ENCODE measurements at regions not wholly inside any gene's neighbourhood (a gene's known extent, or its start where the extent isn't known, plus 50 kb on each side); places are given as distances from the start of the nearest gene placed in this dataset.
"Not testable (repeated sequence)": the region's sequence is repeated elsewhere in the genome, so short reads cannot be mapped to it uniquely, and the experiment has no call there.

GRCh38 chr17:72175787-72176515 is 55.1 kb downstream of the SOX9 start:
- DNase-seq = no peak

- DNase-seq = no peak
These were observed 55.7 kb downstream of the SOX9 start for GRCh38 chr17:72176516-72176851.

DNA sequence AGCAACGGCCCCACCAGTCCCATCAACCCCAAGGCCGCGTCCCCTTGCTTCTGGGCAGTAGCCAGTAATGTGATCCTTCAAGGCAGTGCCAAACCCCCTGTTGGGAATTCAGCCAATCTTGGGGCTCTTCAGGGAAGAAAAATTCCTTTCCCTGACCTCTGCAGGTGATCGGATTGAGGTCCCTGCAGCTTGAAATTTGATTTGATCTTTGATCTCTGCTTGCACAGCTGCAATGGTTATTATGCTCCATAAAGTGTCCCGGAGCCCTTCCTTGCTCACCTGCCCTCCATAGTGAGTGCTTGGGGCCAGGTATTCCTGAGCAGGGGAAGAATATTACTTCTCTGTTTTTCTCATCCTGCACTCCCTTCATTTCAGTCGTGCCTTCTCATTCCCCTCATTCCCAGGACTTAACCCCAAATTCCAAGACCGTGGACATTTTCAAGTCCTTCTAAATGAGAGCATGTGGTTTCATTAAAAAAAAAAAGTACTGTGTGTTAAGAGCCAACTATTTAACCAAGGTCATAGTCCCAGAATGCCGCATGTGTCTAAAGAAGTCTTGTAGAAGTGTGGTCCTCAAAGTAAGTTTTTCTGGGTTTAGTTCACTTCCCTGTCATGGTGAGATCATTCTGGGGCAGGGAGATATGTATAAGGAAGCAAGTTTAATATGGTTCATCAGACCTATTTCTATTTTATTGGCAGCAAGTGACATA is 56.3 kb downstream of the SOX9 start:
- no peak for DNase-seq

DNA sequence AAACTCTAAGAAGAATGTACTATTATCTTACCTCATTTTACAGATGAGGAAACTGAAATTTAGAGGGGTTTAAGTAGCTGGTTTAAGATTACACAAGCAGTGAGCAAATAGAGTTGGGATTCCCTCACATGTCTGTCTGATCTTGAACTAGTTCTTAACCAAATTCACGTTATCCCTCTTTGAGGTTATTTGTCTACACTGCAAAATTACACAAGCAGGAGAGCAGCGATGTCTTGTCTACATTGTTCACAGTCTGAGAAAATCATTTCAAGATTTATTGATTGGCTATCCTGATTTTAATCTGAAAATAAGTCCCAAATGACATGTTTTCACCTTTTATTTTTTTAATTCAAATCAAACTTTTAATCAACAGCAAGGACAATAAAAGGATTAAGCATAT is 56.9 kb downstream of the SOX9 start:
- no peak for DNase-seq

GRCh38 chr17:72182371-72182873 is 61.6 kb downstream of the SOX9 start:
- DNase-seq = no peak

GRCh38 chr17:72183194-72183685 is 62.4 kb downstream of the SOX9 start:
- no peak for DNase-seq

GRCh38 chr17:72184805-72185204 is 64.0 kb downstream of the SOX9 start:
- DNase-seq = no peak

DNA sequence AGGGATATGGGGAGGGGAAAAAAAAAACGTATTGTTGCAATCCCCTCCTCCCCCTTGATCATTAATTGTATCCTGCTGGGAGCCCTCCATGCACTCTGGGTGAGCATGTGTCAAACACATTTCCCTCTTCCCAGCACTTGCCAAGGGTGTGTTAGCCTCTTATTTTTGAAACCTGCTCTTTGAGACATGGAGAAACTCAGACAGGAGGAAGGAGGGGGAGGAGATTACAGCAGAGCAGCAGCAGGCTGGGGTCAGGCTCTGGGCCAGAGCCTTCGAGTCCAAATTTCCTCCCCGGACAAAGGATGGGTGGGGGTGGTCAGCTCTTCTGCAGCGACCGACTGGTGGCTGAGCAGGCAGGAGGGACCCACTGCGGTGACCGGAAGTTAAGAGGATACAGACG is 64.7 kb downstream of the SOX9 start:
- no peak for DNase-seq

- no peak for DNase-seq
These were observed 66.7 kb downstream of the SOX9 start for GRCh38 chr17:72187556-72187955.

DNA sequence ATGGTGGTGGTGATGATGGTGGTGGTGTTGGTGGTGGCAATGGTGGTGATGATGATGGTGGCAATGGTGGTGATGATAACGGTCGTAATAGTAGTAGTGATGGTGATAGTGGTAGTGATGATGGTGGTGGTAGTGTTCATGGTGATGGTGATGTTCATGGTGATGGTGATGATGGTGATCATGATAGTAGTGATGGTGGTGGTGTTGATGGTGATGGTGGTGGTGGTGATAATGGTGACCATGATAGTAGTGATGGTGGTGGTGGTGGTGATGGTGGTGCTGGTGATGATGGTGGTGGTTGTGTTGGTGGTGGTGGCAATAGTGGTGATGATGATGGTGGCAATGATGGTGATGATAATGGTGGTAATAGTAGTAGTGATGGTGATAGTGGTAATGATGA is 68.0 kb downstream of the SOX9 start:
- DNase-seq = no peak

DNA sequence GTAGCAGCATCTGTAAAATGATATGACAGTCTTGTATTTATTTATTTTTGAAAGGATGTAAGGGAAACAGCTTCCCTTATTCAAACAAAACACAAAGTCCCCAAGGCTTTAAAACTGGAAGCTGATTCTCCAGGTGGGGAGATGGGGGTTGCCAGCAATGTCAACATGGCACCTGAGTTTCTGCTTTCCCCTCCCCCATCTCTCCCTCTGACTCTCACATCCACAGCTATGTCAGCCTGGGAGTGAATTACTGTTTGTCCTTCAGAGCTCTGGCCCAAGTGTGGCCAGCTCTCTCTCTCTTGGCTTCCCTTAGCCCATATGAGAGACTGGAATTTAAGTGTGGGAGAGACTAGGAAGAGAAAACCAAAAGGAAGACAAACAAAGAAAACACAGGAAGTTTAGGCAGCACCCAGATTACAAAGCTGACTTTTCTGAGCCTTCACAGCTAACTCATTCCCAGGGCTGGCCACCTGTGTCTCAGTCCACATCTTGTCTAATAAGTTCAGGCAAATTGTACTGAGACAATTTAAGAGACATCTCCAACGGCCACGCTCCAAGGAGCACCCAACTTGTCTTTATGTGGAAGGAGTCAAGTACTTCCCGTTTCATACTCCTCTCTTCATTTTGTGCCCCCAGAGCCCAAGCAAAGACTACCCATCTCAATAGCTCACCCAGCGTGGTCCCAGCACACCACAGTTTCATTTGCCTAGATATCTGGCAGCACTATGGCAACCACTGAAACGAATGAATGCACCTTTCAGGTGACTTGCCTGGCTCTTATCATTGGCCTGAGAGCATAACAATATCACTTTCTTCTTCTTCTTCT is 69.2 kb downstream of the SOX9 start:
- DNase-seq = no peak

DNA sequence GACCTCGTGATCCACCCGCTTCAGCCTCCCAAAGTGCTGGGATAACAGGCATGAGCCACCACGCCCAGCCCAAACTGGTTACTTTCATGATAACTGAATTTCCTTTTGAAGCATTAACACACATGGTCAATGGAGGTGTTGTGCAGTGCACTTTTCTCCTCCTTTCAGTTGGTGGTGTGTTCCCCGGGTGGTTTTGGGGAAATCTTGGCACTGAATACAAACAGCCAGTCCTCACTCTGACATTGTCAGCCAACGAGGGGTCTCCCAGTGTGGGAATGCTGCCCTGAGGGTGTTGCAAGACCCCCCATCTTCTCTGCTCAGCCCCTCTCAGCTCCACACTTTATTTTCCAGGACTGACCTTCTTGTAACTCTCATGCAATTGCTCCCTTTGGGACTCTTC is 70.5 kb downstream of the SOX9 start:
- no peak for DNase-seq

DNA sequence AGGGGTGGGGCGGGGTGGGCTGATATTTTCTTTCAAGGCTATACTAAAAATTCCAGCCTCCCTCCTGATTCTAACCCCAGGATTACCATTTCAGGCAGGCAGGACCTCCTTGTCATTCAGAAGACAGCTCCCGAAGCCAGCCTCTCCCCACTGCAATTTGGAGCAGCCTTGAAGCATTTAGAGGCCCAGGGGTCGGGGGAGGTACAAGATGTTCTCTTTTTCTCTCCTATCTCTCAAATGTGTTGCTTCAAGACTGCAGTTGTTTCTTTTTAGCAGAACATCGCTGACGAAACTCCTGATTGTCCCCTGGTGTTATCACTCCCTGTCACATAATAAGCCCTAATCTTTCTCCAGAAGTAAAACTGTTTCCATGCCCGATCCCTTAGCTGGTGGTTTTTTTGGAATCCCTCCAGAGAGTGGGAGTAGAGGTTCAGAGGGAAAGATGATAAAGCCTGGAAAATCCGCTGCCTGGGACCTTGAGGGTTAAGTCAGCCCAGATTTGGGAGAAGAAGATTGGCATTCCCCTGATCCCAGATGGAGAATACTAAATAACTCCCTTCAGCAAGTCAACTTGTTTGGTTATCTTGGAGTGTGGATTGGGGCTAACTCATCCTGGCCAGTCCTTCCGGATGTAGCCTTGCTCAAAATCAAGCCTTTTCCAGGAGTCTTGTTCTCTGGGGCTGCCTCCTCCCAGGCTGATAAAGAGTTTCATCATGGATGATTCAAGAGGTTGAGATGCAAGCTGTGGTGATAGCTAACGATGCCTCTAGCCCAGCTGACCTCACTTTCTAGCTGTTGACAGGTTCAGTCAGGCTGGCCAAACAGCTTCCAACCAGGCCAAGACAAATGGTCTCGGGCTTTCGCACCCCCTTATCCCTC is 71.3 kb downstream of the SOX9 start:
- DNase-seq = no peak

- no peak for DNase-seq
These were observed 72.0 kb downstream of the SOX9 start for GRCh38 chr17:72192800-72193192.

- no peak for DNase-seq
These were observed 72.7 kb downstream of the SOX9 start for GRCh38 chr17:72193391-72194106.

DNA sequence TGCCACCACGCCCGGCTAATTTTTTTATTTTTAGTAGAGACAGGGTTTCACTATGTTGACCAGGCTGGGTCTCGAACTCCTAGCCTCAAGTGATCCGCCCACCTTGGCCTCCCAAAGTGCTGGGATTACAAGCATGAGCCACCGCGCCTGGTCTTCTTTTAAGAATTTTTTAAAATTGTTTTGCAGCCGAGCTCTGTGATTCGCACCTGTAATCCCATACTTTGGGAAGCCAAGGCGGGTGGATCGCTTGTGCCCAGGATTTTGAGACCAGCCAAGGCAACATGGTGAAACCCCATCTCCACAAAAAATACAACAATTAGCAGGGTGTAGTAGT is 73.3 kb downstream of the SOX9 start:
- not testable (repeated sequence) for DNase-seq

DNA sequence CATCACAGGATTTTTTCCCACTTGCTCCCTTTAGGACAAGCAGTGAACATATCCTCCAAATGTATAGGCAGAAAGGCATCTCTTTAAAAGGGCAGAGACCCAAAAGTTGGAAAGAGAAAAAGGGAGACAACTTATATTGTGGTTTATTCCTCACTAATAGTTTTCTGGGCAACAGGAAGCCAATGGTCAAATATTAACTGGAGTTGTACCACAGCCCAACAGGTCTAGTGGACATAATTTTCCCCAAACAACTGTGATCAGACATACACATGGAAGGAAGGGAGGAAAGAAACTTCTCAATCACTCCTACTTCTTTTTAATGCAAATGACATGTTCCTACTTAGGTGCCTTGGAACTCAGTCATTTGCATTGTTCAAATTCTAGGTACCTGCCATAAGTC is 78.4 kb downstream of the SOX9 start:
- DNase-seq = no peak

DNA sequence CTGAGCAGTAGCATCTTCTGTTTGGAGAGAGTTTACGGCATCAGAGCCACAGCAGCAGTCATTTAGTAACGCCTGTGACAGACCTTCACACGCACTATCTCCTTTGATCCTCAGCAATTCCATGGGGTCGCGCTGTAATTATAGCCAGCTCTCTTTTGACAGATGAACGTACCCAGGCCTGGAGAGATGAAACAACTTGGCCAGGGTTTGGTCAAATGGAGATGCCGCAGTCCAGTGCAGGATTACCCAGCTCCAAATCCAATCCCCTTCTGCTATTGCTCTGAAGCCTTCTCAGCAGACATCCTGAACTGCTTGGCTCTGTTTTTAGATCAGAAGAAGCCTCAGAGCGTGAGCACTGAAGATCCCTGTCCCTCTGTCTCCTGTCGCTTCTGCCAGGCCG is 83.9 kb downstream of the SOX9 start:
- no peak for DNase-seq

DNA sequence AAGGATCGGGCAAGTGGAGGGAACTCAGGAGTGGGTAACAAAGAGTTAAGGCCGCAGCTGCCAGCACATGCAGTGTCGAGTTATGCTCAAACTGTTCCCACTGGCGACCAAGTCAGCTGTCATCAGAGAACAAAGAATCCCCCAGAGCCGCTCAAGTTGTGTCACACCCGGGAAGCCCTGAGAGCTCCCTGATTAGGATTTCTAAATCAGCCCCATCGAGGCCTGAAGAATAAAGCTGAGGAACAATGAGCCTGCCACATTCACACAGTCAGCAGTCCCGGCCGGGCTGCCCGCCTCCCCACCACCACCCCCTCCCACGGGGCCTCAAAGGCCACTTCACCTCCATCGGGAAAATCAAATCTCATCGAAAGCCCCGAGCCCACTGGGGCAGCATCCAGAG is 84.5 kb downstream of the SOX9 start:
- no peak for DNase-seq

GRCh38 chr17:72205822-72206221 is 85.0 kb downstream of the SOX9 start:
- DNase-seq = no peak

GRCh38 chr17:72206376-72206775 is 85.6 kb downstream of the SOX9 start:
- DNase-seq = no peak

DNA sequence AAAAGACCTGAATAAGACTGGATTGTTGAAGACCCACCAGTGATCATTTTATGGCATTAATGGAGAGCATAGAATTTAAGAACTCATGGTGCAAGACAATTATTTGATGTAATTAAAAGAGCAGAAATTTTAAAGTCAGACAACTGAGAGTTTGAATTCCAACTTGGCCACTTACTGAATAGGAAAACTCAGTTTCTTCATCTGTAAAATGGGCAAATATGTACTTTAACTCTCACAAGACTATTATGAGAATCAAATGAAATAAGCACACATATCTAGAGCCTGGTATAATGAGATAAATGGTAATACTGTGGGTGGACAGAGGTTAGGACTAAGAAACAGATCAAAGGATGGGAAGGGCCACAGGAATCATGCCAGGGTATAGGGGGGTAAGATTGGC is 88.0 kb downstream of the SOX9 start:
- DNase-seq = no peak

Data from hematopoietic multipotent progenitor cell treated with erythropoietin and hydrocortisone succinate and interleukin-3 and kit ligand, for 6 days (in vitro differentiated cells).